ENCODE measurements at regions not wholly inside any gene's neighbourhood (a gene's known extent, or its start where the extent isn't known, plus 50 kb on each side); places are given as distances from the start of the nearest gene placed in this dataset.

DNA sequence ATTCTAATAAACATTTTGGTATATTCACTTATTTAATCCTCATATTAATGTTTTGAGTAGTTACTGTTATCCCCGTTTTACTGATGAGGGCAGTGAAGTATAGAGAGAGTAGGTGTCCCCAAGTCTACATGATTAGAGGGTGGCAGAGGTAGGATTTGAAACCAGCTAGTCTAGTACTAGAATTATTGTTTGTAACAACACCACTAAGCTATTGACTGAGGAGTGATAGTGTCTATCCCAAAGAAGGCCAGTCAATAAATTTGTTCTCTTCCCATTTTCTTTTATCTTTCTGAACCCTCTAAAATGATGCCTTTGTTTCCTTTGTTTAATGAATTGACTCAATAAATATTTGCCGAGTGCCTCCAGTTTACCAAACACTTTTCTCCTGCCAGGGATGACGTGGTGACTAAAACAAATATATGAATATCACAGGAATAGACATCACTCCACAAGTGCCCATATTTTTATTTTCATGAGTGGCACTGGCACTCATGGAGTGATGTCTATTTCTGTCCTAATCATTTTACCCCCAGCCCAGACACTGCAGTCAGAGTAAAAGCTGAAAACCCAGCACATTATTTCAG lies 247.5 kb downstream of the SLC16A7 start:
- TF ChIP-seq FOXP1 (CRISPR knock-in tag; IDR thresholded peaks at IDR 0.05; ENCODE audit: borderline replicate concordance), result no peak
- TF ChIP-seq, protein P1, sequence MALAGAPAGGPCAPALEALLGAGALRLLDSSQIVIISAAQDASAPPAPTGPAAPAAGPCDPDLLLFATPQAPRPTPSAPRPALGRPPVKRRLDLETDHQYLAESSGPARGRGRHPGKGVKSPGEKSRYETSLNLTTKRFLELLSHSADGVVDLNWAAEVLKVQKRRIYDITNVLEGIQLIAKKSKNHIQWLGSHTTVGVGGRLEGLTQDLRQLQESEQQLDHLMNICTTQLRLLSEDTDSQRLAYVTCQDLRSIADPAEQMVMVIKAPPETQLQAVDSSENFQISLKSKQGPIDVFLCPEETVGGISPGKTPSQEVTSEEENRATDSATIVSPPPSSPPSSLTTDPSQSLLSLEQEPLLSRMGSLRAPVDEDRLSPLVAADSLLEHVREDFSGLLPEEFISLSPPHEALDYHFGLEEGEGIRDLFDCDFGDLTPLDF (CRISPR knock-in tag; IDR thresholded peaks at IDR 0.05), result no peak
- TF ChIP-seq, protein P2, sequence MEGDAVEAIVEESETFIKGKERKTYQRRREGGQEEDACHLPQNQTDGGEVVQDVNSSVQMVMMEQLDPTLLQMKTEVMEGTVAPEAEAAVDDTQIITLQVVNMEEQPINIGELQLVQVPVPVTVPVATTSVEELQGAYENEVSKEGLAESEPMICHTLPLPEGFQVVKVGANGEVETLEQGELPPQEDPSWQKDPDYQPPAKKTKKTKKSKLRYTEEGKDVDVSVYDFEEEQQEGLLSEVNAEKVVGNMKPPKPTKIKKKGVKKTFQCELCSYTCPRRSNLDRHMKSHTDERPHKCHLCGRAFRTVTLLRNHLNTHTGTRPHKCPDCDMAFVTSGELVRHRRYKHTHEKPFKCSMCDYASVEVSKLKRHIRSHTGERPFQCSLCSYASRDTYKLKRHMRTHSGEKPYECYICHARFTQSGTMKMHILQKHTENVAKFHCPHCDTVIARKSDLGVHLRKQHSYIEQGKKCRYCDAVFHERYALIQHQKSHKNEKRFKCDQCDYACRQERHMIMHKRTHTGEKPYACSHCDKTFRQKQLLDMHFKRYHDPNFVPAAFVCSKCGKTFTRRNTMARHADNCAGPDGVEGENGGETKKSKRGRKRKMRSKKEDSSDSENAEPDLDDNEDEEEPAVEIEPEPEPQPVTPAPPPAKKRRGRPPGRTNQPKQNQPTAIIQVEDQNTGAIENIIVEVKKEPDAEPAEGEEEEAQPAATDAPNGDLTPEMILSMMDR (IDR thresholded peaks at IDR 0.05), result no peak
